AG09319 (cell line): ENCODE measurements at regions not wholly inside any gene's neighbourhood (a gene's known extent, or its start where the extent isn't known, plus 50 kb on each side); places are given as distances from the start of the nearest gene placed in this dataset.

Source experiments
- DNase-seq: peaks from one replicate; pipeline ENCODE4 v3.0.0-alpha.2; 2010; ENCODE audit warnings: low read depth; ENCODE audit errors: extremely low read depth
- CTCF ChIP-seq: IDR thresholded peaks from 2 replicates; pipeline ENCODE4 v1.5.1; 2011; ENCODE audit warnings: low read depth, mild to moderate bottlenecking, inconsistent platforms, low read length, moderate library complexity

DNA sequence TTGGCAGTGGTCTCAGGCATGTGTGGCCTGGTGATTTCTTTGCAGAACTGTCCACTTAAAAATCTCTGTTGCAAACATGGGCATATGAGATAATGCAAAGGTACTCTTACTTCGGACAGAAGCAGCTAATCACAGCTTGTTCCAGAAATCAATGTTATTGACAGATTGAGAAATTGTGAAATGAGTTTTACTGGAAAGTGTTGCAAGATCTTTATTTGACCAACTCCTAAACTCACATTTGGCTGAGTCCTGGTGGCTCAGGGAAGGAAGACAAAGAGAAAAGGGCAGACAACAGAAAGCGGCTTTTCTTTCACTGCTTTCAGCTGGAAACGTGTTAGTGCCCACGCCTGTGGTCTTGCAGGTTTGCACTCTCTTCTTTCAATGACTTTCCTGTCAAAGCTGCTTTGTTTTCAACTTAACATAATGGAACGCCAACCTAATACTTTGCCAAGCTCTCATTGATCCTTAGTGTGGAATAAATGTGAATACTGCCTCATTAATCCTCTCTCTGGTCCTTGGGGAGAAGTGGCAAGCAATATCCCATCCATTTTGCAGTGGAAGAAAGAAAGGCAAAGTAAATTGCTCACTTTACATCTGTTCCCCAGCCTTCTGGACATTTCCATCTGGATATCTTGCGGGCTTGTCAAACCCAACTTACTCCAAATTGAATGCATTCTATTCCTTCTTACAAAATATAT lies 586.4 kb downstream of the LRRC70 start:
- DNase-seq: no peak
- TF ChIP-seq CTCF: no peak

- no peak for DNase-seq
- no peak for TF ChIP-seq CTCF
Measured at GRCh38 chr5:63164339-63164738, 585.7 kb downstream of the LRRC70 start.

- no peak for TF ChIP-seq CTCF
- DNase-seq: no peak
Measured at GRCh38 chr5:63155310-63155631, 576.7 kb downstream of the LRRC70 start.

- no peak for TF ChIP-seq CTCF
Measured at GRCh38 chr5:63154476-63155309, 576.1 kb downstream of the LRRC70 start.

GRCh38 chr5:63152871-63153270 lies 574.3 kb downstream of the LRRC70 start:
- no peak for TF ChIP-seq CTCF
- no peak for DNase-seq

More at GRCh38 chr5:63154476-63155309, 576.1 kb downstream of the LRRC70 start:
- DNase-seq: no peak

- no peak for TF ChIP-seq CTCF
- no peak for DNase-seq
Measured at GRCh38 chr5:63145167-63145566, 566.5 kb downstream of the LRRC70 start.

GRCh38 chr5:63141591-63141990 lies 563.0 kb downstream of the LRRC70 start:
- no peak for DNase-seq
- no peak for TF ChIP-seq CTCF
